ENCODE measurements at regions not wholly inside any gene's neighbourhood (a gene's known extent, or its start where the extent isn't known, plus 50 kb on each side); places are given as distances from the start of the nearest gene placed in this dataset.

DNA sequence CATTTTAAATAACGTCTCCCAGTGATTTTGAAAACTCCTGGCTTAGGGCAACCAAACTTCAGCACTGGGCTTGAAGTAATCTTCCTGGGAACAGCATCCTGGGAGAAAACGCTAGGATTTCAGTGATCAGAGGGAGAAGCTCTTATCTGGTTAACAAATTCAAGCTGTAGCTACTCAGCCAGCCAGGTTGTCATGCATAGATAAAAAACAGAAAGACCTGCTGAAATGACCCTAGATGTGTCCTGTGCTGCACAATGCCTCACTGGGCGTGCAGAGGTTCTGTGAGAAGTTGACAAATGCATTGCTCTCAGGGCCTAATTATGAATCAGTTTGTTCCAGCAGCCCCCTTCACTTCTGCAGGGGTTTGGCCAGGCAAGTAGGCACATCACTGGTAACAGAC, 68.9 kb upstream of the CHCHD3 start:
- TF ChIP-seq, protein P1, sequence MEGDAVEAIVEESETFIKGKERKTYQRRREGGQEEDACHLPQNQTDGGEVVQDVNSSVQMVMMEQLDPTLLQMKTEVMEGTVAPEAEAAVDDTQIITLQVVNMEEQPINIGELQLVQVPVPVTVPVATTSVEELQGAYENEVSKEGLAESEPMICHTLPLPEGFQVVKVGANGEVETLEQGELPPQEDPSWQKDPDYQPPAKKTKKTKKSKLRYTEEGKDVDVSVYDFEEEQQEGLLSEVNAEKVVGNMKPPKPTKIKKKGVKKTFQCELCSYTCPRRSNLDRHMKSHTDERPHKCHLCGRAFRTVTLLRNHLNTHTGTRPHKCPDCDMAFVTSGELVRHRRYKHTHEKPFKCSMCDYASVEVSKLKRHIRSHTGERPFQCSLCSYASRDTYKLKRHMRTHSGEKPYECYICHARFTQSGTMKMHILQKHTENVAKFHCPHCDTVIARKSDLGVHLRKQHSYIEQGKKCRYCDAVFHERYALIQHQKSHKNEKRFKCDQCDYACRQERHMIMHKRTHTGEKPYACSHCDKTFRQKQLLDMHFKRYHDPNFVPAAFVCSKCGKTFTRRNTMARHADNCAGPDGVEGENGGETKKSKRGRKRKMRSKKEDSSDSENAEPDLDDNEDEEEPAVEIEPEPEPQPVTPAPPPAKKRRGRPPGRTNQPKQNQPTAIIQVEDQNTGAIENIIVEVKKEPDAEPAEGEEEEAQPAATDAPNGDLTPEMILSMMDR (conservative IDR thresholded peaks at IDR 0.05) = no peak
- no peak for TF ChIP-seq ZFX (IDR thresholded peaks at IDR 0.05)

All from C4-2B (cell line).